Muscle of leg (tissue), 3 donors: ENCODE measurements at regions not wholly inside any gene's neighbourhood (a gene's known extent, or its start where the extent isn't known, plus 50 kb on each side); places are given as distances from the start of the nearest gene placed in this dataset.
"Not testable (repeated sequence)": the region's sequence is repeated elsewhere in the genome, so short reads cannot be mapped to it uniquely, and the experiment has no call there.

Source experiments
- DNase-seq: peaks from one replicate; pipeline ENCODE4 v3.0.0; 2013
- H3K27ac ChIP-seq: one replicate; pipeline ENCODE4 v1.5.1; 2013; ENCODE audit warnings: mild to moderate bottlenecking, low read length, control low read depth
- H3K27me3 ChIP-seq: one replicate; pipeline ENCODE4 v1.6.1; 2013; ENCODE audit warnings: low read length; ENCODE audit not compliant: control insufficient read depth, insufficient read depth
- H3K36me3 ChIP-seq: one replicate; pipeline ENCODE4 v1.6.1; 2013; ENCODE audit warnings: low read length; ENCODE audit not compliant: control insufficient read depth, insufficient read depth
- H3K4me1 ChIP-seq: one replicate; pipeline ENCODE4 v1.6.1; 2013; ENCODE audit warnings: low read length; ENCODE audit not compliant: control insufficient read depth, insufficient read depth
- H3K4me3 ChIP-seq: one replicate; pipeline ENCODE4 v1.5.1; 2013; ENCODE audit warnings: low read length, control low read depth
- H3K9me3 ChIP-seq: replicated peaks from 2 replicates; pipeline ENCODE4 v1.6.1; 2013; ENCODE audit warnings: low read depth, low read length; ENCODE audit not compliant: control insufficient read depth
- WGBS: methylation state at CpG from one replicate; pipeline ENCODE4 v1.1.5; 2013; ENCODE audit warnings: missing lambda C conversion rate; ENCODE audit not compliant: insufficient coverage; 5-methylcytosine and 5-hydroxymethylcytosine counted together

GRCh38 chr5:85453026-85453349 lies 1068.3 kb upstream of the EDIL3 start:
- Histone ChIP-seq H3K36me3 (no peaks in the 10 kb centered on the region), H3K4me1 (no peaks in the 10 kb centered on the region), H3K27me3 (no peaks in the 10 kb centered on the region), H3K27ac (no peak overlapping the region), H3K9me3 (no peaks in the 10 kb centered on the region), H3K4me3 (no peak overlapping the region)
- no peak for DNase-seq

DNA sequence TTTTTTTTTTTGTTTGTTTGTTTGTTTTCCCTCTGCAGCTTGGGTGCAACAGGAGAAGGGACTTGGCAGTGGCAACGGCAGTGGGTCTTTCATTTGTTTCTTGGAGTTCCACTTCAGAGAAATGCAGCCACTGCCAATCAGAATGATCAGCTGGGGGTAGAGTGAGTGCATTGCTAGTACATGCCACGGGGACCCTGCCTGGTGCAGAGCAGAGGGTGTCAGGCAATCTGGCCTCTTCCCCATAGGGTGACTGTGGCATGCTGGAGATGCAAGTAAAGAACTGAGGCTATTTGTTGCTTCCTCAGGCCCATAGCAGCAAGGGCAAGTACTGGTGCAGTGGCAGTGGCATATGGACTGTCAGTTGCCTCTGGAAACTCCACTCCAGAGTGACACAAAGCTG lies 1073.6 kb upstream of the EDIL3 start:
- no peak for DNase-seq
- no peaks in the 10 kb centered on the region for H3K4me1 ChIP-seq
- H3K36me3 ChIP-seq = no peaks in the 10 kb centered on the region
- no peak overlapping the region for H3K27ac ChIP-seq
- no peaks in the 10 kb centered on the region for H3K27me3 ChIP-seq
- H3K9me3 ChIP-seq = peaks cover 13% of the 10 kb centered on the region
- H3K4me3 ChIP-seq = no peak overlapping the region
- WGBS = 63% methylated on average over 2 of the region's 2 CpGs

GRCh38 chr5:85462957-85463356 lies 1078.3 kb upstream of the EDIL3 start:
- Histone ChIP-seq H3K4me3 (no peak overlapping the region), H3K9me3 (peaks cover 15% of the 10 kb centered on the region), H3K36me3 (no peaks in the 10 kb centered on the region), H3K4me1 (no peaks in the 10 kb centered on the region), H3K27me3 (no peaks in the 10 kb centered on the region), H3K27ac (no peak overlapping the region)
- no peak for DNase-seq
- no CpG with 5 or more reads among the region's 1 CpG for WGBS

GRCh38 chr5:85466423-85466822 lies 1081.7 kb upstream of the EDIL3 start:
- Histone ChIP-seq H3K4me3 (no peak overlapping the region), H3K27ac (no peak overlapping the region), H3K36me3 (no peaks in the 10 kb centered on the region), H3K27me3 (no peaks in the 10 kb centered on the region), H3K9me3 (peaks cover 5% of the 10 kb centered on the region), H3K4me1 (no peaks in the 10 kb centered on the region)
- DNase-seq = no peak
- WGBS = no CpG with 5 or more reads among the region's 1 CpG

DNA sequence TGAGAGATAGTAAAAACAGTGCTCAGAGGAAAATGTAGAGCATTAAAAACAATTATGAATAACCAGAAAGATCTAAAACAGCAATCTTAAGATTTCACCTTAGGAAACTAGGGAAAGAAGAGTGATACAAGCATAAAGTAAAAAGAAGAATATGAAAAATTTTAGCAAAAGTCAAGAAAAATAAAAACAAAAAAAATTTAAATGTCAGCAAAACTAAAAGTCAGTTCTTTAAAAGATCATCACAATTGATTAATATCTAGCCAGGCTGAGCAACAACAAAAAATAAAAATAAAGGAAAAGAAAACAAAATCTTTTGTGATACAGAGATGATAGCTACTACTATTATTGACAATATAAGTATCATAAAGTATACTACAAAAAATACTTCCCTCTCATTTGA lies 1088.1 kb upstream of the EDIL3 start:
- Histone ChIP-seq H3K27me3 (no peaks in the 10 kb centered on the region), H3K27ac (no peak overlapping the region), H3K4me3 (no peak overlapping the region), H3K9me3 (peaks cover 6% of the 10 kb centered on the region), H3K36me3 (no peaks in the 10 kb centered on the region), H3K4me1 (no peaks in the 10 kb centered on the region)
- DNase-seq = no peak

DNA sequence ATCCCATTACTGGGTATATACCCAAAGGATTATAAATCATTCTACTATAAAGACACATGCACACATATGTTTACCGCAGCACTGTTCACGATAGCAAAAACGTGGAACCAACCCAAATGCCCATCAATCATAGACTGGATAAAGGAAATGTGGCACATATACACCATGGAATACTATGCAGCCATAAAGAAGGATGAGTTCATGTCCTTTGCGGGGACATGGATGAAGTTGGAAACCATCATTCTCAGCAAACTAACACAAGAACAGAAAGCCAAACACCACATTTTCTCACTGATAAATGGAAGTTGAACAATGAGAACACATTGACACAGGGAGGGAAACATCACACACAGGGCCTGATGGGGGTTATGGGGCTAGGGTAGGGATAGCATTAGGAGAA lies 1090.5 kb upstream of the EDIL3 start:
- not testable (repeated sequence) for H3K4me1 ChIP-seq, H3K27ac ChIP-seq, DNase-seq, H3K36me3 ChIP-seq, H3K9me3 ChIP-seq, H3K4me3 ChIP-seq, H3K27me3 ChIP-seq
- WGBS = no CpG with 5 or more reads among the region's 4 CpGs

DNA sequence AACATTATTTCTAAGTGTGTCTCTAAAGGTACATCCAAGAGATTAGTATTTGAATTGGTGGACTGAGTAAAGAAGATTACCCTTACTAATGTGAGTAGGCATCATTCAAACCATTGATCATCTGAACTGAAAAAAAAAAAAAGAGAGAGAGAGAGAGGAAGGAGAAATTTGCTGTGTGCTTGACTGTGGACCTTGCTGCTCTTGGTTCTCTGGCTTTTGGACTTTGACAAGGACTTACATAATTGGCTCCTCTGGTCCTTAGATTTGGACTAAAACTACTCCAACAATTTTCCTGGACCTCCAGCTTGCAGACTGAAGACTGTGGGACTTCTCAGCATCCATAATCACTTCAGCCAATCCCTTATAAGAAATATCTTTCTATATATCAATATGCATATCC lies 1091.9 kb upstream of the EDIL3 start:
- Histone ChIP-seq H3K4me1 (no peaks in the 10 kb centered on the region), H3K27me3 (no peaks in the 10 kb centered on the region), H3K4me3 (no peak overlapping the region), H3K27ac (no peak overlapping the region), H3K36me3 (no peaks in the 10 kb centered on the region), H3K9me3 (peaks cover 3% of the 10 kb centered on the region)
- no peak for DNase-seq

GRCh38 chr5:85479849-85480248 lies 1095.2 kb upstream of the EDIL3 start:
- WGBS = 86% methylated on average over 1 of the region's 4 CpGs
- no peaks in the 10 kb centered on the region for H3K4me1 ChIP-seq
- no peaks in the 10 kb centered on the region for H3K36me3 ChIP-seq
- DNase-seq = no peak
- H3K9me3 ChIP-seq = peaks cover 17% of the 10 kb centered on the region
- no peak overlapping the region for H3K27ac ChIP-seq
- H3K4me3 ChIP-seq = no peak overlapping the region
- no peaks in the 10 kb centered on the region for H3K27me3 ChIP-seq

DNA sequence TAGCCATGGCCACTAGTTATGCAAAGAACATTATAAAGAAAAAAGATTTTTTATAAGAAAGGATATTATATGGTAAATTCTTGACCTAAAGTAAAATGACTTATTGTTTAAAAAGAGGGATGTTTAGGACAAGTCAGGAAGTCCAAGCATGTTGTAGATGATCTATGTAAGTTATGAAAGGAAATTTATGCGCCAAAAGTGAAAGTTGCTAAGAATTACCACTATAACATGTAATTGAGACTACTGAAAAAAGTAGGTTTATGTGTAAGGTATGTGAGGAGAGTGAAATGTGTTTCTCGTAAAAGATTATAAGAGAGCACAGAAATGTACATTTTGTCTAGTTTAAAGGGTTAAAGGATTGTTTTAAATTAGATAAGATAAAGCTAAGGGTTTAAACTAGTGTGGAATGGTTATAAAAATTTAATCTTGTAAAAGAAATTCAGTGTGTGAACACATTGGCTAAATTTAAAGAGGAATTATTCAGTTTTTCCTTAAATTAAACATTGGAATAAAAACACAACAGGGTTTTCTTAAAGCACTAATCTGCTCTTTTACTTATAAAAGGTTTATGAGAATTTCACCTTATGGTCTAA lies 1100.4 kb upstream of the EDIL3 start:
- no CpG with 5 or more reads among the region's 2 CpGs for WGBS
- no peak for DNase-seq
- peaks cover 16% of the 10 kb centered on the region for H3K9me3 ChIP-seq
- H3K4me1 ChIP-seq = no peaks in the 10 kb centered on the region
- H3K4me3 ChIP-seq = no peak overlapping the region
- no peaks in the 10 kb centered on the region for H3K27me3 ChIP-seq
- H3K36me3 ChIP-seq = no peaks in the 10 kb centered on the region
- H3K27ac ChIP-seq = no peak overlapping the region

- no peak overlapping the region for H3K27ac ChIP-seq
- no peaks in the 10 kb centered on the region for H3K36me3 ChIP-seq
- H3K4me1 ChIP-seq = no peaks in the 10 kb centered on the region
- peaks cover 13% of the 10 kb centered on the region for H3K9me3 ChIP-seq
- no peak for DNase-seq
- H3K4me3 ChIP-seq = no peak overlapping the region
- H3K27me3 ChIP-seq = no peaks in the 10 kb centered on the region
Observed at GRCh38 chr5:85488295-85488694, 1103.6 kb upstream of the EDIL3 start.

GRCh38 chr5:85500869-85501268 lies 1116.2 kb upstream of the EDIL3 start:
- no peak overlapping the region for H3K4me3 ChIP-seq
- no peaks in the 10 kb centered on the region for H3K27me3 ChIP-seq
- DNase-seq = no peak
- H3K4me1 ChIP-seq = no peaks in the 10 kb centered on the region
- H3K36me3 ChIP-seq = no peaks in the 10 kb centered on the region
- no peaks in the 10 kb centered on the region for H3K9me3 ChIP-seq
- no peak overlapping the region for H3K27ac ChIP-seq
